ENCODE measurements at regions not wholly inside any gene's neighbourhood (a gene's known extent, or its start where the extent isn't known, plus 50 kb on each side); places are given as distances from the start of the nearest gene placed in this dataset.

DNA sequence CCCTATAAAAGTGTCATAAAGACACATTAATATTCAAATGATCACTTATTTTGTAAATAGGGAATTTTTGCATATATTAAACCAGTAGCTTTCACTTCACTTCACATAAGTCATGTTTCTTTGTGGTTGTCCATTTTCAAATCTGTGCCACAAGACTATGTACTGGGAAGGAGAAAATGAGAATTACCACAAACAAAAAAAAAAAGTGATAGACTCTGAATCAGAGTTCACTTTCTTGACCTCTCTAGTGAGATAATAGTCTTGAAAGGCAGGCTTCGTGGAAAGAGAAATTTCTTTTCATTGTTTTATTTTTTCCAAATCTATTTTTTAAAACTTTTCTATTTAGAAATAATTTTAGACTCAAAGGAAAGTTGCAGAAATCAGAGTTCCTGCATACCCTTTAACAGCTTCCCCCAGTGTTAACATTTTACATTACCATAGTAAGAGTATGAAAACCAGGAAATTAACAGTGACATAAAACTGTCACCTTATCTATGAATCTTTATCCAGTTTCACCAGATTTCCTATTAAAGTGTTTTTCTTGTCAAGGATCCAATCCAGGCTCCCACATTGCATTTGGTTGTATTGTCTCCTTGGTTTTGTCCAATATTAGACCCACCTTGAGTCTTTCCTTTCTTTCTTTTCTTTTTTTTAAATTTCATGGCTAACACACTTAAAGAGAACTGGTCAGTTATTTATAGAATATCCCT lies 215.4 kb upstream of the PGRMC2 start:
- DNase-seq (ENCODE audit: low read depth, low spot score), result no peak
- in situ Hi-C loops (cut with HindIII; ENCODE audit: low pct_unique_long_range_greater_than_20kb, low sequenced_read_pairs), result no loop called here

DNA sequence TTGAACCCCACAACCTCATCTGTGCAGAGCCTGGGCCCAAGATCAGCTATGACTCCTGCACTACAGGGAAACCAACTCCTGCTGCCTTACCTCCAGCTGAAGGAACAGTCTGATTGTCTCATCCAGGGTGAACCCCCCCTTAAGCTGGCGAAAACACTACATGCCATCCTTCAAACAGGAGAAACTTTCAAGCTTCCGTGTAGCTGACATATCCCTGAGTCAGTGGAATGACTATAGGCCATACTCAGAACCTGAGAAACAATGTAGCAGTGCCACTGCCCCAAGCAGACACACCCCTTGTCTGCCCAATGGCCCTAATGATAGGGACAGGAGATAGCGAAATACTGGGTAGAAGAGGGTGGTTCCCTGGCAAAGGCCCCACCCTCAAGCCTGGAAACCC lies 213.6 kb upstream of the PGRMC2 start:
- DNase-seq (ENCODE audit: low read depth, low spot score), result no peak
- in situ Hi-C loops (cut with HindIII; ENCODE audit: low pct_unique_long_range_greater_than_20kb, low sequenced_read_pairs), result no loop called here

DNA sequence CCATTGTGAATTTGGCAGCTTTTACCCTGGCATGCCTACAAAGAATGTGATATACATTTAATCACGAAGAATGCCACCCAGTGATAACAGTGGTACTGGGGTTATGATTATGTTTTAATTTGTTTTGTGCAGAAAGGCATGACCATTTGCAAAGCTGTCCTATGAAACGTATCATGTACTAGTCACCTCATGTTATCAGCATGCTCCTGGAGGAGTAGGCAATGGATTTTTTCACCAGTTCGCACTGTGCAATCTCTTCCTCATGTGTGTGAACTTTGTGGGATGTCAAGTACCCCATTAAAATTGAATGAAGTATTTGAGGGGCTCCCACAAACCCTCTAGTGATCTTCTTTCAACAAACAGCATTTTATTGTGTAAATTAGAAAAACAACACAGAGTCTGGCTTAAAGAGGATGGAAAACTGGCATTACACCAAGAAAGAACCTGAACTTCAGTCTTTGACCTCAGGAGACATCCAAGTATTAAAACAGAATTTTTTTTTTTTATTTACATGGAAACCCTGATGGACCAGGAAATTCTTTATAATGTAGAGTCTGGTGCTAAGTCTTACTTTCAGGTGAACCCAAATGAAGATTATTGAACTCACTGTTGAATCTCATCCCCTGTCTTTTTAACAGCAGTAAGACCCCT lies 200.6 kb upstream of the PGRMC2 start:
- in situ Hi-C loops (cut with HindIII; ENCODE audit: low pct_unique_long_range_greater_than_20kb, low sequenced_read_pairs), result no loop called here

DNA sequence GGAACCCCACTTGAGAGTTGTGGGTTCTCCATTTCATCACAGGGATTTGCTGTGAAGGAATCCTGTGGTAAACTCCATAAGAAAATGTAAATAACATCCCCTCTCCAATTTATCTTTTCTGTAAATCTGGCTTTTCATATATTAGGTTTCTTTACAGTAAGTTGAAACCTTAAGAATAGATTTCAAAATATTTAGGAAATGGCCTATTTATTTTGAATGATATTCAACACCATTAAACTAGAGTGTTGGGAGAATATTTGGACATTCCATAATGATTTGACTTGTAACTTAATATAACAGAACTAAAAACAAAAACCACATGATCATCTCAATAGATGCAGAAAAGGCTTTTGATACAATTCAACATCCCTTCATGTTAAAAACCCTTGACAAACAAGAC lies 197.3 kb upstream of the PGRMC2 start:
- no peak for DNase-seq (ENCODE audit: low read depth, low spot score)
- in situ Hi-C loops (cut with HindIII; ENCODE audit: low pct_unique_long_range_greater_than_20kb, low sequenced_read_pairs), result no loop called here

More for the DNA sequence above, 200.6 kb upstream of the PGRMC2 start:
- DNase-seq (ENCODE audit: low read depth, low spot score), result no peak

DNA sequence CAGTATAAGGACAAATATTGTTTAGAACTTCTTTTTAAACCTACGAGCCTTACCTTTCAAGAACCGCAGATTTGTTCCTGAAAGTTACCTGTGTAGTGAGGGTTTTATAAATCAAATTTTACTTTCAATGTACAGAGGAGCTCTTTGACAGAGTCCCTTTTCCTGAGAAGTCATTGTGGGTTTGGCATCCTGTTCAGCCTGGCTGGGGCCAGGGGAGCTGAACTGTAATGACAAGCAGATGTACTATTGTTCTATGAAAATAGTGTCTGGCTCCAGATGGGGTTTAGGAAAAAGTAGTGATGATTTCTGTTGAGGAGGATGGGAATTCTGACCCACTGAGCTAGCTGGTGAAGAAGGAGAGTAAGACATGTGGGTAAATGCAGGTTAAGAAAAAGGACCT lies 196.2 kb upstream of the PGRMC2 start:
- DNase-seq (ENCODE audit: low read depth, low spot score), result no peak
- in situ Hi-C loops (cut with HindIII; ENCODE audit: low pct_unique_long_range_greater_than_20kb, low sequenced_read_pairs), result no loop called here

DNA sequence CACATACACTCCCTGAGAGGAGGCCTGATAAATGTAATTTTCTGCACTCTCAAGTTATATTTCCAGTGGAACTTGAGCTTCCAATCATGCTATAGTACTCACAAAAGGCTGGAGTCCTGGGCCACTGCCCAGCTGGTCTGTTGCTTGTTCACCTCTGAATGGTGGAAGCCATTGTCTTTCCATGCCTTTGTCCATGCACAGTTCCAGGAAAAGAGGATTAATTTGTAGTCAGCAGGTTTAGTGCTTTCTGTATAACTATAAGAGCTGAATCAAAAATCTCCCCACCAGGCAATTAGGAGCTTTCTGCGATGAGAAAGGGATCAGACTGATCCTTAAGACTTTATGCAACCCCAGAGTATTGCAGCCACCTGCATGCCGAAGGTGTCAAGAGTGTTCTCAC lies 195.4 kb upstream of the PGRMC2 start:
- in situ Hi-C loops (cut with HindIII; ENCODE audit: low pct_unique_long_range_greater_than_20kb, low sequenced_read_pairs), result no loop called here

DNA sequence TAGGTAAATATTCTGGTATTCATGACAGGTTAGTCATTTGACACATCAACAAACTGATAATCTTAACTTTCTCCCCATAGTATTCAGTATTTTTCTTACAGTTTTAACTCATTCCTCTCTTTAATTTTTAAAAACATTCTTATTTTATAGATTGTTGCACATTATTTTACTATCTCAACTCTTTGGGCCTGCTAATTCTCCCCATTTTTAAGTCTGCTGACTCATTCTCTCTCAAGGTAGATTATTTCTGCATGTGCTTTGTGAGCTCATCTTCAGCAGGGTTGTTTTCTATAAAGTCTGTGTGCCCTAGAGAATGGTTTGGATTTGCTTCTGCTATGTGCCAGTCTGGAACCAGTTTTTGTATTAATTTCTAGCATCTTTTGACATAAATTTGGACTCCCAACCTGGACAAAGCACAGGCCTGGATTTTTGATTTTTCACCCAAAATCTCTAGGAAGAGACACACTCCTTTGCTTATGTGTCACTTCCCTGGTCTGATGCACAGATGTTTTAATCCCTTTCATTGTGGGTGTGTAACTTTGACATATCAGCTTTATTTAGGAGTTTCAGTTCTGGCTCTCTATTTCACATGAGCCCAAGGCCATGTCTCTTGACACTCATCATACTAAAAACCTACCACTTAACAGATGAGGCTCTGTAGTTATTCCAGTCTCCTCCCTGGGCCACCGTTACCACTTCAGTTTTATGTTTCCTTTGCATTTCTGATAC lies 194.3 kb upstream of the PGRMC2 start:
- in situ Hi-C loops (cut with HindIII; ENCODE audit: low pct_unique_long_range_greater_than_20kb, low sequenced_read_pairs), result no loop called here

More for the DNA sequence above, 195.4 kb upstream of the PGRMC2 start:
- no peak for DNase-seq (ENCODE audit: low read depth, low spot score)

DNA sequence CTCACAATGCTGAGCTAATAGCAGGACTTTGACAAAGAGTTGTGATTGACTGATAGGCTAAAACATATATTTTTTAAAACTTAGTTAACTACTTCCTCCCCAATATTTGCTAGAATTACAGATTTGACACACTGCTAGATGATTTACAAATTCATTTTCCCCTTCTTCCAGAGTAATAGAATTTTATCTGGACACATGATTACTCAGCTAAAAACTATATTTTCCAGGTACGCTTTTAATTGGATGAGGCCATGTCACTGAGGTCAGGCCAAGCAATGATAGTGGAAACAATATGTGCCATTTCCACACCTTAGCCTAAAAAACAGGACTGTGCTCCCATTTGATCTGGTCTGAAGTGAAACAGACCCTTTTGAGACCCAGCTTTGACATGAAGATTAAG lies 193.3 kb upstream of the PGRMC2 start:
- in situ Hi-C loops (cut with HindIII; ENCODE audit: low pct_unique_long_range_greater_than_20kb, low sequenced_read_pairs), result no loop called here
- DNase-seq (ENCODE audit: low read depth, low spot score), result no peak

More for the DNA sequence above, 194.3 kb upstream of the PGRMC2 start:
- DNase-seq (ENCODE audit: low read depth, low spot score), result no peak

DNA sequence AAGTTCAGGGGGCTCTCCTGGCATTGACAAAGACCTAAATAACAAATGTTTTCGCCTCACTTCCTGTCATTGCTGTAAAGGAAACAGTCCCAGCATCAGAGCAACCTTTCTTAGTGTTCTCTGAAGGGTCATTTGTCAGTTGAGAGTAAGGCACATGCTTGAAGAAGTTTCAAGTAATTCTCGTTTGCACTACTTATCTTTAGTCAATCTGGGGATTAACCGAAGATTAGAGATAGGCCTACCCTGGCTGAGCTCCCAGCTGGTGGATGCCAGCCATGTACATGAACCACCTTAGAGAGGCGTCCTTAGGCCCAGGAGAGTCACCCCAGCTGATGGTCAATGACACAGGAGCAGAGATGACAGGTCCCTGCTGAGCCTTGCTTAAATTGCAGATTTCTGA lies 189.9 kb upstream of the PGRMC2 start:
- no peak for DNase-seq (ENCODE audit: low read depth, low spot score)
- in situ Hi-C loops (cut with HindIII; ENCODE audit: low pct_unique_long_range_greater_than_20kb, low sequenced_read_pairs), result no loop called here

DNA sequence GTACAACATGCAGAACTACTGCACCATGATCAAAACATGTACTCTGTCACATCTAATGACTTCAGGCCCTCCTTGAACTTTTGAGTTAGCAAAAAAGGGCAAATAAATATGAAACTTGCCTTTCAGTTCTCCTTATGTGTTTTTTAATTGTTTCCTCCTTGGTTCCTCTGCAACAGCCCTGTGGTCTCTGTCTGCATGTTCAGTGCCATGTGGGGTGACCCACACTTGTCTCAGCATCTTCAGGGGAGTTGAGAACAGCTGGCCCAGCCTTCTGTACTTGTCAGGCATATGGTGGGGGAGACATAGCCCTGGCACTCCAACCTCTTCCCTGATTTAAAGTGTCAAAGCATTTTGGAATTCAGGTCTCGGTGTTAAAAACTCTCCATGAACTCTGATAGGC lies 188.0 kb upstream of the PGRMC2 start:
- in situ Hi-C loops (cut with HindIII; ENCODE audit: low pct_unique_long_range_greater_than_20kb, low sequenced_read_pairs), result no loop called here
- no peak for DNase-seq (ENCODE audit: low read depth, low spot score)

DNA sequence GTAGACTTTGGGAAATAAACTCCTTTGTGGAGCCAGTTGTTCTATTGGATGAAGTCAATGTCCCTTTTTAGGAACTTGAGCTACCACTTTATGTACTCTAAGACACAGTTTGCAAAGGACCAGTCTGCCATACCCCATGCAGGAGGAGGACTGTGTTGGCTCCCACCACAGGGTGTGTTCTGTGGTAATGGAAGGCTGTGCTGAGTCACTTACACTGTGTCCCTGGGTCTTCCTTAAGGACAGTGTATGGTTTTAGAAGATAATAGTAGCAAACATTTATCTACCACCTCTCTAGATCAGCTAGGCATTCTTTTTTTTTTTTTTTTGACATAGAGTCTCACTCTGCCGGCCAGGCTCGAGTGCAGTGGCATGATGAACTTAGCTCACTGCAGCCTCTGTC lies 184.0 kb upstream of the PGRMC2 start:
- in situ Hi-C loops (cut with HindIII; ENCODE audit: low pct_unique_long_range_greater_than_20kb, low sequenced_read_pairs), result no loop called here
- no peak for DNase-seq (ENCODE audit: low read depth, low spot score)

DNA sequence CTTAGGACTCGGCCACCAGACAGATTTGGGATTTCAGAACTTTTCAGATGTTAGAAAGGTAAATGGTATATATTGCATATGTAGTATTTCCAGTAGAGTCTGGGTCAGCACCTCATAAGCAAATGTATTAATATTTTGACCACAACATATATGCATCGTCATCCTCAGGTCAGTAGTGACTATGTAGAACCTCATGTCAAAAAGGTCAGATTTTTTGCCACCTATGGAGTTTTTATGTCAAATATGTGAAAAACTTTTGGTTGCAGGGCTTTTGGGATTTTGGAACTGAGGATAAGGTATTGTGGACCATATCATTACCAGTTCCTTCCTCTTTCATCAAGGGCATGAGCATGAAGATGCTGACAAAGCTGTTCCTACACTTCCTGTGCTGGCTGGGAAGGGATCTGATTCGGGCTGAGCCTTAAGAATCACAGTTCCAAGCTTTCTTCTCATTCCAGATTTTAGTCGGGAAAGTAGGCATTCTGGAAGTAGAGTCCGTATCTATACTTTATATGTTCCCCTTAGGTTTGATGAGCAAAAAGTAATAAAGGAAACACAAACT lies 183.0 kb upstream of the PGRMC2 start:
- in situ Hi-C loops (cut with HindIII; ENCODE audit: low pct_unique_long_range_greater_than_20kb, low sequenced_read_pairs), result no loop called here

DNA sequence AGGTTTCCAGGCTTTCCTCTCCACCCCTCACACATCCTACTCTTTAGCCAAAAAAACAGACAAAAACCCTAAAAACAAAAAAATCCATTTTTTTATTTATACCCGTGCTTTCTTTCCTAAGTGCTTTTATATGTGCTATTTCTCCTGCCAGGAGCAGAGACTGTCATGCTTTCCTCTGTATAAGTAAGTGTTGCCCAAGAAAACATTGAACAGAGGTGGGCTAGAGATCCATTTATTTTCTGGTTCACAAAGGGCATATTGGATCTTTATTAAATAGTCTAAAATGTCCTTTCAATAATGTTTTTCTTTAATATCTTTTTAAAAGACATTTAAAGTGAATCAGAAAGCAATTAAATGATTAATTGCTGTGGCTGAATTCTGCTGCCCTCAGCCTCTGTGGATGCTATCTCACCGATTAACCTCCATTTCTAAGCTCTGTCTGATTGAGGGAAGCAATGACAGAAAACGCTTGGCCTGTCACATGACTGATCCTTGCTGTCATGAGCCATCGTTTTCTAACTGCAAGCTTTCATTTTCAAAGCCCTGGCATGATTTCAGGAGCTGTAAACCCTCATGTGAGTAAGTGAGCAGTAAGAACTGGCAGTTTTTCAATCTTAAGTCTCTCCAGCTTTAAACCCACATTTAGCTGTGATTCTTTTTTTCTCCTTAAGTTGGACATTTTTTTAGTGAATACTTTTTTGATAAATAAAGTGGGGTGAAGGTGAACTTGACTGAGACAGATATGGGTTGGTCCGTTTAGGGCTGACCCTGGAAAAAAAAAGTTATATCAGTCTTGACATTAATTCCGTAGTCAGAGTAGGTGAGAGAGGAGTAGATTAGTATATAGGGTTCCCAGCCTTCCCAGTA lies 180.7 kb upstream of the PGRMC2 start:
- in situ Hi-C loops (cut with HindIII; ENCODE audit: low pct_unique_long_range_greater_than_20kb, low sequenced_read_pairs), result no loop called here
- DNase-seq (ENCODE audit: low read depth, low spot score), result peak; percentile 88

More for the DNA sequence above, 183.0 kb upstream of the PGRMC2 start:
- no peak for DNase-seq (ENCODE audit: low read depth, low spot score)

DNA sequence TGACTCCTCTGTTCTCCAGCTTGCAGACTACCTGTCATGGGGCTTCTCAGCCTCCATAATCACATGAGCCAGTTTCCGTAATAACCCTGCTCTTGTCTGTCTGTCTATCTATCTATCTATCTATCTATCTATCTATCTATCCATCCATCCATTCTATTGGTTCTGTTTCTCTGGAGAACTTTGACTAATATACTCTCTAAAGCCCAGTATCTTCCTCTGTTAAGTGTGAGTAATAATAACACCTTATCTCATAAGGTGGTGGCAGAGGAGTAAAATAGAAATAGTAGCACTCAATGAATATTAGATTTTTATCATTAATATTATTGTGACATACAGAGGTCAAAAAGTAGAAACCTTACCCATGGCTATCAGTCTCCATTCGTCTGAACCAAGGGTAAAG lies 177.9 kb upstream of the PGRMC2 start:
- in situ Hi-C loops (cut with HindIII; ENCODE audit: low pct_unique_long_range_greater_than_20kb, low sequenced_read_pairs), result no loop called here
- DNase-seq (ENCODE audit: low read depth, low spot score), result no peak

DNA sequence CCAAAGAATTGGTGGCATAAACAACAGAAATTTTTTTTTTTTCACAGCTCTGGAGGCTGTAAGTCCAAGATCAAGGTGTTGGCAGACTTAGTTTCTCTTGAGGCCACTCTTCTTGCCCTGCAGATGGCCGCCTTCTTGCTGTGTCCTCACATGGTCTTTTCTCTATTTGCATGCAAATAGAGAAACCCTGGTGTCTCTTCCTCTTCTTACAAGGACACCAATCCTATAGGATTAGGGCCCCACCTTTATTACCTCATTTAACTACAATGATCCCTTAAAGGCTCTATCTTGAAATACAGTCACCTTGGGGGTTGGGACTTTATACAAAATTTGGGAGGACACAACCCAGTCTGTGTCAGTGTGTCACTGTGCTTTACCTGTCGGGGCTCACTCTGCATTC lies 175.4 kb upstream of the PGRMC2 start:
- in situ Hi-C loops (cut with HindIII; ENCODE audit: low pct_unique_long_range_greater_than_20kb, low sequenced_read_pairs), result no loop called here

DNA sequence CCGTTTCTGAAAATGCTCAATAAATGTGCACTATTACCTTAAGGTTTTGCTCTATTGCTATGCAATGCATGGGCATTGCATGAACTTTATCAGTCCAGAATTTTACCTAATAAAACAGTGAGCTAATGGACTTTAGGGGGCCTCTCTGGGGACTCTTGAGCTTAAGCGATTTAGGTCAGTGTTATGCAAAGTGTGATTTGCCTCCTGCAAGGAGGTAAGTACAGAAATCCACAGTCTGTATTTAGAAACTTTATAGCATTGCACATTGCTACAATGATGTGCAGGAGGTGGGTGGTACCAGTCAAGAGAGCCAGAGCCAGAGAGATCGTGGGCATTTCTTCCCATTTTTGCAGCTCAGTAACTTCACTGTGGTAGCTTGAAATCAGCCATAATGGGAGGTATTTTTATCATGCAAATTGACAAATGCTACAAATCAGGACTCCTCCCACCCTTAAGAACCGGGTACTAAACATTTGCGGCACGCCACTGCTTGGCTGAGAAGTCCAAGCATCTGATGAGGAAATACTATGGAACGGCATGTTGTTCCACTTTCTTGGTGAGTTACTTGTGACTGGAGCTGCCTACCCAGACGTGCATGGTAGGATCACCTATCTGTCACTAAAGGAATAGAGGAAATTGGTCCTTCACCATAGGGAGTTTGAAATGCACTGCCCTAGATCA lies 174.6 kb upstream of the PGRMC2 start:
- in situ Hi-C loops (cut with HindIII; ENCODE audit: low pct_unique_long_range_greater_than_20kb, low sequenced_read_pairs), result no loop called here
- DNase-seq (ENCODE audit: low read depth, low spot score), result no peak

More for the DNA sequence above, 175.4 kb upstream of the PGRMC2 start:
- no peak for DNase-seq (ENCODE audit: low read depth, low spot score)

Data from SK-MEL-5 (cell line).